HG03520 (cell line): ENCODE measurements at regions not wholly inside any gene's neighbourhood (a gene's known extent, or its start where the extent isn't known, plus 50 kb on each side); places are given as distances from the start of the nearest gene placed in this dataset.
"Not testable (repeated sequence)": the region's sequence is repeated elsewhere in the genome, so short reads cannot be mapped to it uniquely, and the experiment has no call there.

Experiments used
- ATAC-seq: cut with Tn5 transposase; IDR thresholded peaks from one replicate; pipeline ENCODE4 v1.9.1; 2021; ENCODE audit warnings: mild to moderate bottlenecking, moderate library complexity; ENCODE audit not compliant: unreplicated experiment

DNA sequence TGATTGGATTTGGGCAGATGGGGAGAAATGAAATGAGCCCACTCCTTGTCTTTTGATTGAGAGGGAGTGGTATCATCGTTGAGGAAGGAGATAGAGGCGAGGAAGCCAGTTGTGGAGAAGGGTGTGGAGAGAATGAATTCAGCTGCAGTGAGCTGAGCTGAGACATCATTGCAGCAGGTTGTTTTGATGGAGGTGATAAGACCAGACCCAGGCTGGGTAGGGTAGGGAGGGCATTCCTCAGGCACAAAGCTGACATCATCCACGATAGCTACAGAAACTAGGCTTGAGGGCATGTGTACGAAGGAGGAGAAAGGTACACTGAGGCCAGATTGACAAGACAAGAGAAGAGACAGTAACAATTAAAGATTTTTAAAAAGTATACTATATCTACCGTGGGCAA lies 1500.9 kb upstream of the SLC10A2 start:
- ATAC-seq: no peak

DNA sequence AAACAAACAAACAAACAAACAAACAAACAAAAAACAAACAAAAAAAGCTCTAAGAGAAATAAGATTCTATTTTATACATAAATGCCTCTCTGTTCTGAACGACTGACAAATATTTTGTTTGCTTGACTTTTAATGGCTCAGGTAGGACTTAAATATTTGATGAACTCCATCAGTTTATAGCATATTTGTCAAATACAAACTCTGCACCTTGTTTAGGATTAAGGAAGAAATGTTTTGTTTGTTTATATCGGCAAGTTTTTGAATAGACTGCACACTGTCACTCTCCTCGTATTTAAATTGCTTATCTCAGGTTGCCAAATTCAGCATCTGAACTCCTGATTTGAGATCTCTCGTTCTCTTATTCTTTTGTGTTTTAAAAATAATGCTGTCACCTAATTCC lies 1499.7 kb upstream of the SLC10A2 start:
- ATAC-seq: no peak

DNA sequence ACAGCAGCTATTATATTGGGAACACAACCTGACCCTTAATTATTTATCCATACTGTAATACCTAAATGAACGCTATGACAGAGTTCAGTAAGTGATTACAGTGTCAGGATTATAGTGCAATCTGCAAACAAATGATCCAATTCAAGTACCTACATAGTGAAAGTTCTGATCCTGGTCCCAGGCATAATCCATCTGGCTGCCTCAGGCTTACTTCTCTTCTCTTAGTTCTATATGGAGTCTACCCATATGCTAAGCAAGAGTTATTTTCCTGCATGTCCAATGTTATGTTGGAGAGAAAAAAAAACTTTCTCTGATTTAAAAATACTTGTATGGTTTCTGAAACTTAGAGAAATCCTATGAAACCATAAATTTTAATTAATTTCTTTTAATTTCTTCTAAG lies 1487.7 kb upstream of the SLC10A2 start:
- no peak for ATAC-seq

GRCh38 chr13:104553186-104553585 lies 1487.0 kb upstream of the SLC10A2 start:
- no peak for ATAC-seq

DNA sequence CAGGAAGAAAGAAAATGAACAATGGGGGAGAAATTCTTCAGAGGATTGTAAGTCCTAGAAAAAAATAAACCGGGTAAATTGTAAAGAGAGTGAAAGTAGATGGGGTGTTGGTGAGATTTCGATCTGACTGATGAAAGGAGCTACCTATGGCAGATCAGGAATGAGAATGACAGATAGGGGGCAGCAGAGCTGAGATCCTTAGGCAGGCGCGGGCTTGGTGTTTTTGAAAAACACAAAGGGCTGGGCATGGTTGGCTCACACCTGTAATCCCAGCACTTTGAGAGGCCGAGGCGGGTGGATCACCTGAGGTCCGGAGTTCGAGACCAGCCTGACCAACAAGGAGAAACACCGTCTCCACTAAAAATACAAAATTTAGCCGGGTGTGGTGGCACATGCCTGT lies 1468.6 kb upstream of the SLC10A2 start:
- ATAC-seq: no peak

DNA sequence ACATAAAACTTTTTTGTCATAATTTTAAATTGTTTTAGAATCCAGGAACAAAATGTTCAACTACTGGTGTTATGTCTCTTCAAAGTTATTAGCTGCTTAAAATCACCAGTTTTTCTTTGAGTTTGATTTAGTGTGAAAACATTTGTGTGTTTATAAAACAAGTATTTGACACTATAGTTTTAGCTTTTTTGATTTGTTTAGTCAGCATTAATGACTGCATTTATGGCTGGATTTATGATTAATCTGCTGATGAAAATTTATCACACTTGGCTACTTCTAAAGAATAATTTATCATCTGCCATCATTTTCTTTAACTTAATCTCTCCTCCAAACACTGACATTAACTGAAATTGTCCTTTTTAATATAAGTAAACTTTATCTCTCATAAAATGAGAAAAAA lies 1465.9 kb upstream of the SLC10A2 start:
- ATAC-seq: no peak

- no peak for ATAC-seq
Observed at GRCh38 chr13:104530741-104531140, 1464.5 kb upstream of the SLC10A2 start.

DNA sequence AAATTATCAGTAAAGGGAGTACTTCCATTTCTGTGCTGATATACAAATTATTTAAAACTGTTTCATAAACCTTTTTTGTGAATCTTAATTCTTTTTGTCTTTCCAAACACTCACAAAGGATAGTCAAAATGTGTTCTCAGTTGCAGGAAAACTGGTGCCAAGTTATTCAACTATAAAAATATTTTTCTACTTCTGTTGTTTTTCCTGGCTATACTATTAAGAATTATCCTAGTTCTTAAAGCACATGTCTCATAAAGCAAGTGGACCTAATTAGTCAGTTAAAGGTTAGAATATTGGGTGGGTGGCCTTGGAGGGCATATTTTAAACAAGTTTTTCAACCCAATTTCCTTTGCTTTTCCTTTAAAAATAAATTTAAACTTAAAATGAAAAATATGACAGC lies 1460.3 kb upstream of the SLC10A2 start:
- no peak for ATAC-seq

DNA sequence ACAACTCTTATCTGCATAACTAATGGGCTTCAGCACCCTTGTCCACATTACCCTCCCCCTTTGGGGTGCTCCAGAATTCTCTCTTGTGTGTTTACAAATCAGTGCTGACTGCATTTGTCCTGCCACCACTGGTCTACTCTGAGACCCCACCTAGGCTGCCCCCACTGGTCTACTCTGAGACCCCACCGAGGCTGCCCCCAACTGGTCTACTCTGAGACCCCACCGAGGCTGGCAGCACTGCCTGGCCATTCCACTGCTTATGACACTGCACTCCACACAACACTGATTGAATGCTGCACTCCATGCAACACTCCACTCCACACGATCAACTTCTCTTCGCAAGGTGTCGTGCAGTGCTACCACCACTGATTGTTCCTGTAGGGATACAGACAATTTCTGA lies 1459.2 kb upstream of the SLC10A2 start:
- no peak for ATAC-seq

GRCh38 chr13:104522235-104523072 lies 1456.2 kb upstream of the SLC10A2 start:
- ATAC-seq: no peak

- no peak for ATAC-seq
Observed at GRCh38 chr13:104510422-104510821, 1444.2 kb upstream of the SLC10A2 start.

GRCh38 chr13:104493502-104493901 lies 1427.3 kb upstream of the SLC10A2 start:
- ATAC-seq: not testable (repeated sequence)

DNA sequence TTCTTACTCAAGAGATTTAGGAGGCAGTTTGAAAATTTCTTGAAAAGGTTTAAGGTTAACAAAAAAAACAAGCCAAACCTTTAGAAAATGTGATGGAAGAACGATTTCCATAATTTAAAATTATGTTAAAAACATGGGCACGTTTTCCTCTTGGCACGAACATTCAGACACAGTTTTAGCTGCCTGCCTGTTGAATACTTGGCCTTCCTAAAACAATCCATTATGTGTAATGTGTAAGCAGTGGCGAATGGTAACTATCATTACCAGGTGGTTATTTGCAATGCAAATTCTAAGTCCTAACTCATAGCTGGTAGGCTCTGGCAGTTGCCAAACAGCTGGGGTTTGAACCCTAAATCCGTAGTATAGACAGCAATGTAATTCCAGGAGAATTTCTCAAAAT lies 1425.7 kb upstream of the SLC10A2 start:
- no peak for ATAC-seq

GRCh38 chr13:104487006-104487405 lies 1420.8 kb upstream of the SLC10A2 start:
- ATAC-seq: no peak

DNA sequence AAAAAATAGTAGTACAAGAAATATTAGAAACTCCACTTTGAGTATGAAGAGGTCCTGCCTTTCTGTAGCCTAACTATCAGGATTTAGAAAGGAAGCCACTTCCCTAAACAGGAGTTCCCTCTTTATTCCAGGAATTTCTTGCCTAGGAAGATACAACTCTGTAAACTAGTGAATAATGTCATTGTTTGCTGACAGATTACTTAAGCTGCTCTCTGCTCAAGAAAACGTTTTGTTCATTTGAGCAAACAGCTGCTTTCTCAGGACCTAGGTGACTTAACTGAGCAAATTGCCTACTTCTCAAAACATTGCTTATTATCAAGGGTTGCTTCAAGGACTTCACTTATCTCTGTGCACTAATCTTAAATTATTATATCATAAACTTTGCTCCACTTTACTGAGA lies 1419.4 kb upstream of the SLC10A2 start:
- no peak for ATAC-seq

DNA sequence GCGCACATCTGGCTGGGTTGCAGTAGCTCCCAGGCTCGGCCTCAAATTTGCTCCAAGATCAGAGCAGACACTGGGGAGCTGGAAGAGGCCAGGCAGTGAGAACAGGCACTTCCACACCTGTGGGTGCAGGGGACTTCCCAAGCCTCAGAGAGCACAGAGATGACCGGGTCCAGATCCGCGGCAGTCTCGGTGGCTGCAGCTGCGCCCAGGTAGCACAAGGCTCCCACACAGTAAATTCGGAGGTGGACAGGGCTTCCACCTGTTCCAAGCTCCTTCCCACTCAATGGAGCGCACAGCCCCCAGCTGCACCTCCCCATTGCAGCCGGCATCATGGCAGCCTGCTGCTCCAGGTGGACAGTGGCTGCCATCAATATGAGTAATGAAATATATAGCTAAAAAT lies 1417.4 kb upstream of the SLC10A2 start:
- no peak for ATAC-seq

DNA sequence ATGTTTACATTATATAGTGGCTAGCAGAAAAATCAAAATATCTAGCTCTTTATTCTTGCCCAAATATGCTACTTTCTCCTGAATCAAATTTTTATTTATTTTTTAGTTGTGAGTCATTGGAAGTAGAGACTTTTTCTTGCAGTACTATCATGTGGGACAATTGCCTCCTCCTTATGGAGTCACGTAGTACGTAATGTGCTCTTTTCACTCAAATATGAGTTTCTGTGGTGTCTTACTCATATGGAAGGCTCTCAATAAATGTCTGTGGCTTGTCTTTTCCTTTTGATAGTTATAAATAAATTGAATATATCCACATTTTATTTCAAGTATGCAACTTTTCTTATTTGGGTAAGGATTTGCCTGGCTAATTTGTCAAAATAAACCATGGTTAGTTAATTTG lies 1411.0 kb upstream of the SLC10A2 start:
- ATAC-seq: no peak

DNA sequence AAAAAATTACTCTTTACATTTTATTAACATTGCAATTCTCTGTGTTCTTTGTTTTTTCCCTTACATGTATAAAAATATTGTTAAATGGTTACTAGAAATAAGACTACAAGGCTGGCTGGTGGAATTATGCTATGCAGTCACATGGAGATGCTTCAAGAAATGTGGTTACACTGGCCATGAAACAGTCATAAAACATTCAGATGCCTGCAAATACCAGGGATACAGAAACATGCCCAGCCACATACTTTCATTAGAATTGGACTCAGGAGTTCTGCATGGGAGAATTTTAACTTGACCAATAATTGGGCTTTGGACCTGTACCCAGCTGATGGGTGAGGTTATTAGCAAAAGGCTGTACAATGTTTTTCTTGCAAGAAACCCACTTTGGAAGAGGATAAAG lies 1407.7 kb upstream of the SLC10A2 start:
- no peak for ATAC-seq

GRCh38 chr13:104466016-104466415 lies 1399.8 kb upstream of the SLC10A2 start:
- no peak for ATAC-seq

- no peak for ATAC-seq
Observed at GRCh38 chr13:104461049-104461448, 1394.8 kb upstream of the SLC10A2 start.

- no peak for ATAC-seq
Observed at GRCh38 chr13:104460554-104460953, 1394.3 kb upstream of the SLC10A2 start.

DNA sequence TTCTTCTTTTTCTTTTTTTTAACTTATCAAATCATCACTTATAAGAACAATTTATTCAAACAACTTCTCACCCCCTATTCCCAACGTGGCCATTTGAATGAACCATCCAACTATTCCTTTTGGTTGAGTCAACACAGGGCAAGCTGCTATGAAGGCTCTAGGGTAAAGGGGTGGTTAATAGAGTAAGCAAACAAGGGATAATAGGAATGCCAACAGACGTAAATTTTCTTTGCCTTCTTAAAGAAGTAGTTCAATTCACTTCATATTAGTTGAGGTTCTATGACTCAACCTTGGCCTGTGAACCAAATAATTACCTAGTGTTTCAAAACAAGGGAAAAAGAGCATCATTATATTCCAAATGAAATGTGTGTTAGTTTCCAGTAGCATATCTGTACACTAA lies 1383.8 kb upstream of the SLC10A2 start:
- no peak for ATAC-seq

- ATAC-seq: no peak
Observed at GRCh38 chr13:104447348-104447747, 1381.1 kb upstream of the SLC10A2 start.
